Loucy (cell line): ENCODE measurements at regions not wholly inside any gene's neighbourhood (a gene's known extent, or its start where the extent isn't known, plus 50 kb on each side); places are given as distances from the start of the nearest gene placed in this dataset.

Experiments
- EZH2phosphoT487 ChIP-seq: fragments of 200-600 bp; IDR thresholded peaks from 2 replicates; pipeline ENCODE4 v1.6.1; 2018; ENCODE audit warnings: antibody characterized with exemption, mild to moderate bottlenecking, moderate library complexity, borderline replicate concordance
- TF ChIP-seq, protein P1 (sequence below): fragments of 200-600 bp; sonication (generic); conservative IDR thresholded peaks from 2 replicates; pipeline ENCODE4 v1.5.1; 2014; ENCODE audit warnings: mild to moderate bottlenecking, antibody characterized with exemption, low read length

DNA sequence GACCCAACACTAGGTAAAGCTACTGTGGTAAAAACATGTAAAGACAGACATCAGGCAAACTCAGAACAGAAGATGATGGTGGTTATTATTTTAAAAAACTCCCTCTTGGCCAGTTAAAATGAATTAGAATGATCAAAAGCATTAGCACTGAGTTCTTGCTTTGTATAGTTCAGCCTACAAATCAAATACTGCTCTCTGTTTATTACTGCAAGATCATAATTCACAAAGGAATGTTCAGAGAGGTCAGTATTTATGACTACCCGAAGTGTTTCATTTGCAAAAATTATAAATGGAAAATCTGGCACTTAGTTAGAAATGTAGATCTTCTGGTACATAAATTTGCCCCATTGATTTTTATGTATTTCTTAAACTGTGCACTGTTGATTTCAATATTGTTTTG is 140.3 kb upstream of the PPP2R2B start:
- TF ChIP-seq, protein P1, sequence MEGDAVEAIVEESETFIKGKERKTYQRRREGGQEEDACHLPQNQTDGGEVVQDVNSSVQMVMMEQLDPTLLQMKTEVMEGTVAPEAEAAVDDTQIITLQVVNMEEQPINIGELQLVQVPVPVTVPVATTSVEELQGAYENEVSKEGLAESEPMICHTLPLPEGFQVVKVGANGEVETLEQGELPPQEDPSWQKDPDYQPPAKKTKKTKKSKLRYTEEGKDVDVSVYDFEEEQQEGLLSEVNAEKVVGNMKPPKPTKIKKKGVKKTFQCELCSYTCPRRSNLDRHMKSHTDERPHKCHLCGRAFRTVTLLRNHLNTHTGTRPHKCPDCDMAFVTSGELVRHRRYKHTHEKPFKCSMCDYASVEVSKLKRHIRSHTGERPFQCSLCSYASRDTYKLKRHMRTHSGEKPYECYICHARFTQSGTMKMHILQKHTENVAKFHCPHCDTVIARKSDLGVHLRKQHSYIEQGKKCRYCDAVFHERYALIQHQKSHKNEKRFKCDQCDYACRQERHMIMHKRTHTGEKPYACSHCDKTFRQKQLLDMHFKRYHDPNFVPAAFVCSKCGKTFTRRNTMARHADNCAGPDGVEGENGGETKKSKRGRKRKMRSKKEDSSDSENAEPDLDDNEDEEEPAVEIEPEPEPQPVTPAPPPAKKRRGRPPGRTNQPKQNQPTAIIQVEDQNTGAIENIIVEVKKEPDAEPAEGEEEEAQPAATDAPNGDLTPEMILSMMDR = no peak
- no peak for TF ChIP-seq EZH2phosphoT487
